ENCODE measurements at regions not wholly inside any gene's neighbourhood (a gene's known extent, or its start where the extent isn't known, plus 50 kb on each side); places are given as distances from the start of the nearest gene placed in this dataset.

DNA sequence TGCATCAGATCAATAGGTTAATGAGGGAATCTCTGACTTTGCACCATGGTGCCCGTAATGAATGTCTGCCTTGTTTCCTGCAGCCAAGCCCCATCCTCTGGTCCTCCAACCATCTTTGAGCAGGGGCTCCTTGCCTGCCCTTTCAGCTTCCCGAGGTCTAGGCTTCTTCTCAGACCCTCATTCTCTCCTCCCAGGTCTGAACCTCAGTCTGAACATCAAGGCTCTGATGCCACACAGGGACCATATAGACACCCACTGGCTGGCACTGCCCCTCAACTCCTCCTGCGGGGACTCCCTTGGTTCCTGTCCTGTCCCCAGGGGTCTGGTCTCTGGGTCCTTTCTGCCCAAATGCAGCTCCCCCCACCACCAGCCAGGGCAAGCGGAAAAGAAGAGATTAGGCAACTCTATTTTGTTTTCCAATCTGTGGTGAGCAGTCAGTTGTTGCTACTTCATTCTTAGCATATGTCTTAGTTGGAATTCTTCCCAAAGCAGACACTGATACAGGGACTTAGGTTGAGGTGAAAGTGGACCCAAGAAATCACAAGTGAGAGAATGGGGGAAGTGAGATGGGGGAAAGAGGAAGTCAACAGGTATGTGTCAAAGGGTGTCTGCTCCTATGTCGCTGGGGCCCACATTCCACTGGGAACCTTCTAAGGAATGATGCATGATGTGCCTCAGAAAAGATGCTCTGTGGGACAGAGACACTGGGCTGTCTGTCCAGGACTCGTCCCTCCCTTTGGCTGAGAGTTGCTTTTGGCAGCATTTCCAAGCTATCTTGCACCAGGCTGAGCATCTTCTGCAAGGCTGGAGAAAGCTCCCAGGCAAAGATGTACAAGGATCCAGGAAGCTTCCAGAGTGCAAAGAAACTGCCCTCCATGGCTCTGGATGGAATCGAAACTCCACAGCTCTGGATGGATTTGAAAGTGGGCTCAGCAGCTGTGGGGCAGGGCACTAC, 1096.5 kb upstream of the TMEM132C start:
- TF ChIP-seq GATA2 (IDR thresholded peaks at IDR 0.05; ENCODE audit: low read depth, low read length) (no peak), GATA3 (IDR thresholded peaks at IDR 0.05; ENCODE audit: low read depth, low read length) (no peak)

All from SH-SY5Y (cell line).